MG63 (cell line): ENCODE measurements at regions not wholly inside any gene's neighbourhood (a gene's known extent, or its start where the extent isn't known, plus 50 kb on each side); places are given as distances from the start of the nearest gene placed in this dataset.

Source experiments
- DNase-seq: peaks from one replicate; pipeline ENCODE4 v3.0.0-alpha.2; 2020
- H3K27me3 ChIP-seq: fragments of 250-450 bp; sonication (Bioruptor Pico); 2 replicates; pipeline ENCODE4 v1.5.1; 2020; ENCODE audit warnings: mild to moderate bottlenecking, moderate library complexity
- H3K36me3 ChIP-seq: fragments of 250-450 bp; sonication (Bioruptor Pico); 2 replicates; pipeline ENCODE4 v1.5.1; 2020; ENCODE audit warnings: mild to moderate bottlenecking, moderate library complexity
- H3K4me3 ChIP-seq: fragments of 250-450 bp; sonication (Bioruptor Pico); 2 replicates; pipeline ENCODE4 v1.5.1; 2020; ENCODE audit warnings: mild to moderate bottlenecking, moderate library complexity
- H3K9me3 ChIP-seq: fragments of 250-450 bp; sonication (Bioruptor Pico); 2 replicates; pipeline ENCODE4 v1.5.1; 2020; ENCODE audit warnings: mild to moderate bottlenecking, moderate library complexity

- DNase-seq = no peak
- Histone ChIP-seq H3K27me3 (no peaks in the 10 kb centered on the region), H3K9me3 (no peaks in the 10 kb centered on the region; the same call in none of the 2 replicates), H3K4me3 (no peak overlapping the region), H3K36me3 (no peaks in the 10 kb centered on the region)
Observed at GRCh38 chr13:89899302-89900103, 1448.0 kb upstream of the MIR17HG start.

- H3K27me3 ChIP-seq = no peaks in the 10 kb centered on the region
- DNase-seq = no peak
Observed at GRCh38 chr13:89900104-89900765, 1447.3 kb upstream of the MIR17HG start.

DNA sequence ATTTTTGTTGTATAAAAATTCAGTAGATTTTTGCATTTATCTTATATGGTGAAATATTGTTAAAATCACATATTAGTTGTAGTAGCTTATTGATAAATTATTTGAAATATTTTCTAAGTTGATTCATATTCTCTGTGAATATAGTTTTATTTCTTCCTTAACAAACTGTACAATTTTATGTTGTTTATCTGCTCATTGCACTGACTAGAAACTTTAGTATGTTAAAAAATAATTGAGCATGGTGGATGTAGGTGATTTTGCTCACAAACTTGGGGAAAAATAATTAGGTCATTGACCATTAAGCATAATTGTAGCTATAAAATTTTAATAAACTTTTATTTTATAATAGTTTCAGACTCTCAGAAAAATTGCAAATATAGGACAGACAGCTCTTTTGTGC, 1445.3 kb upstream of the MIR17HG start:
- Histone ChIP-seq H3K9me3 (no peaks in the 10 kb centered on the region; the same call in none of the 2 replicates), H3K27me3 (no peaks in the 10 kb centered on the region), H3K36me3 (no peaks in the 10 kb centered on the region), H3K4me3 (no peak overlapping the region)
- no peak for DNase-seq

More at GRCh38 chr13:89900104-89900765, 1447.3 kb upstream of the MIR17HG start:
- H3K4me3 ChIP-seq = no peak overlapping the region
- H3K9me3 ChIP-seq = no peaks in the 10 kb centered on the region; the same call in none of the 2 replicates
- H3K36me3 ChIP-seq = no peaks in the 10 kb centered on the region

DNA sequence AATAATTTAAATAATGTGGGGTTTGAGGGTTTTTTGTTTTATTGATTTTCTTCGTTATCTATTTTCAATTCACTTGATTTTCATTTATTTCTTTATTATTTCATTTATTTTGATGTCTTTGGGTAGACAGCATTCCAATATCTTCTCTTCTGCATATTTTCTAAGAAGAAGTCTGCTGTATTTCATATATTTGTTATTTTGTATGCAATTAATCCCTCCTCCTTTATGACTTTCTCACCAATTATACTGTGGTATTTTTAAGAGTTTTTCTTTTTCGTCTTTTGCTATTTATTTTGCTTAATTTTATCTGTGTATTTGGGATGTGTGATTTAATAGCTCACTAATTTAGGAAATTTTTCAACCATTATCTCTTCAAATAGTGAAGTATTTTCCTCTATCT, 1444.4 kb upstream of the MIR17HG start:
- no peak for DNase-seq
- Histone ChIP-seq H3K9me3 (no peaks in the 10 kb centered on the region; the same call in none of the 2 replicates), H3K36me3 (no peaks in the 10 kb centered on the region), H3K4me3 (no peak overlapping the region), H3K27me3 (no peaks in the 10 kb centered on the region)

GRCh38 chr13:89910166-89910565, 1437.3 kb upstream of the MIR17HG start:
- Histone ChIP-seq H3K27me3 (no peaks in the 10 kb centered on the region), H3K9me3 (no peaks in the 10 kb centered on the region), H3K4me3 (no peak overlapping the region), H3K36me3 (no peaks in the 10 kb centered on the region)
- DNase-seq = no peak

GRCh38 chr13:89916551-89916950, 1430.9 kb upstream of the MIR17HG start:
- Histone ChIP-seq H3K9me3 (no peaks in the 10 kb centered on the region), H3K4me3 (0 out of 2 replicates have a peak overlapping the region, but pooled peaks have one; percentile 4), H3K27me3 (no peaks in the 10 kb centered on the region), H3K36me3 (no peaks in the 10 kb centered on the region)
- DNase-seq = no peak

DNA sequence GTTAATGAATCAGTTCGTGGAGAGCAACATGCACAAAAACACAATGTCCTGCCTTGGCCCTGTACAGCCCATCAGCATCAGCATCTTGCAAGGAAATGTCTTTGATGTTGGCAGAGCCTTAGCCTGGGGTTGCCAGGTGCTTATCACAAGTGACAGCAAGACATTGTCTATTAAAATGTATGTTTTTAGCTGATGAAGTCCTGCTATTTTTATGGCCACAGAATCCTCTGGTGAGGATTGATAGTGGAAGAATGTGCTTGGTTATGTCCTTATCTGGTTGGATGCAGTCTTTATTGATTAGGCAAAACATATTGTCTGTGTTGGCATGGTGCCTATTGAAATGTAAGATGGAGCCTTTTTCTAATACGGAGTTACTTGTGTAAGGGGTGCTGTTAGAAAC, 1427.0 kb upstream of the MIR17HG start:
- Histone ChIP-seq H3K9me3 (no peaks in the 10 kb centered on the region), H3K27me3 (no peaks in the 10 kb centered on the region), H3K36me3 (no peaks in the 10 kb centered on the region), H3K4me3 (no peak overlapping the region)
- no peak for DNase-seq

GRCh38 chr13:89923052-89923451, 1424.4 kb upstream of the MIR17HG start:
- Histone ChIP-seq H3K36me3 (no peaks in the 10 kb centered on the region), H3K9me3 (no peaks in the 10 kb centered on the region), H3K27me3 (no peaks in the 10 kb centered on the region), H3K4me3 (no peak overlapping the region)
- no peak for DNase-seq

DNA sequence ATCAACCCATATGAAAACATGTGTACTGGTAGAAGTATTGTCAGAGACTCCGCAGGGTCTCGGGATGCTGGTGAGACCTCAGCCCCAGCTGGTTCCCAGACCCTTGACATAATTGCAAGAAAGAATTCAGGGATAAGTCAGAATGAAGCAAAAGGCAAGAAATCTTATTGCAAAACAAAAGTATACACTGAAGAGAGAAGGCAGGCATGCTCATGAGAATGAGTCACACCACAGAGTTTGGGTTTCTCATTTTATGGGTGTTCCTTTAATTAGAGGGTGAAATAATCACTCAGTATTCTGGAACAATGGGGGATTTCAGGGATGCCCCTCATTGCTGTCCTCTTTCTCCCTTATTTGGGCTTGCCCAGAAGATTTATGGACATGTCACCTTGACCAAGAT, 1423.8 kb upstream of the MIR17HG start:
- Histone ChIP-seq H3K9me3 (no peaks in the 10 kb centered on the region), H3K4me3 (no peak overlapping the region), H3K27me3 (no peaks in the 10 kb centered on the region), H3K36me3 (no peaks in the 10 kb centered on the region)
- DNase-seq = no peak

GRCh38 chr13:89925107-89925506, 1422.4 kb upstream of the MIR17HG start:
- no peak overlapping the region for H3K4me3 ChIP-seq
- no peaks in the 10 kb centered on the region for H3K9me3 ChIP-seq
- peak; percentile 10 for DNase-seq
- H3K27me3 ChIP-seq = no peaks in the 10 kb centered on the region
- no peaks in the 10 kb centered on the region for H3K36me3 ChIP-seq

DNA sequence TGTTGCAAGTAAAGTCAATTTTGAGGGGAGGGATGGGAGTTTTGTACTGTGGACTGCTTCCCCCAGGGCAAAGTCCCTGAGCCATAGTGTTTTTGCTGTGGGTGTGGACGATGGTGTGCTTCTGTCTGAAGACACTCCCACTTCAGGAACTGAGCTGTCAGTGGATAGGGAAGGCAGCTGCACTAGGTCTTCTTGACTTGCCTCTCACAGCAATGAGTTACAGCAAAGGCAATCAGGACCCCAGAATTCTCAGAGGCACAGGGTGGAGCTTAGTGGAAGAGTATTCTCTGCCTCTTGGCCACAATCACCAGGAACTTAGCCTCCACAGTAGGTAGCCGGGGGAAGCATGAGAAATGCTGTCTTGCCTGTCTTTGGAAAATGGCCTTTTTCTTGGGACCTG, 1416.6 kb upstream of the MIR17HG start:
- DNase-seq = no peak
- Histone ChIP-seq H3K4me3 (no peak overlapping the region), H3K36me3 (no peaks in the 10 kb centered on the region), H3K9me3 (no peaks in the 10 kb centered on the region), H3K27me3 (no peaks in the 10 kb centered on the region)

DNA sequence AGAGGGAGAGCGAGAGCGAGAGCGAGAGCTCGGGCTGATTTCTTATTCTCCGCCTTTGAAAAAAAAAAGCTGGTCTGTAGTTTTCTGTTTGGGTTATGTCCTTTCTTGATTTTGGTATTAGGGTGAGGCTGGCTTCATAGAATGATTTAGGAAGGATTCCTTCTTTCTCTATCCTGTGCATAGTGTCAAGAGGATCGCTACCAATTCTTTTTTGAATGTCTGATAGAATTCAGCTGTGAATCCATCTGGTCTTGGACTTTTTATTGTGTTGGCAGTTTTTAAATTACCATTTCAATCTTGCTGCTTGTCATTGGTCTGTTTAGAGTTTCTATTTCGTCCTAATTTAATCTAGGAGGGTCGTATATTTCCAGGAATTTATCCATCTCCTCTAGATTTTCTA, 1414.6 kb upstream of the MIR17HG start:
- H3K9me3 ChIP-seq = no peaks in the 10 kb centered on the region
- DNase-seq = no peak
- H3K27me3 ChIP-seq = no peaks in the 10 kb centered on the region
- no peaks in the 10 kb centered on the region for H3K36me3 ChIP-seq
- H3K4me3 ChIP-seq = no peak overlapping the region

DNA sequence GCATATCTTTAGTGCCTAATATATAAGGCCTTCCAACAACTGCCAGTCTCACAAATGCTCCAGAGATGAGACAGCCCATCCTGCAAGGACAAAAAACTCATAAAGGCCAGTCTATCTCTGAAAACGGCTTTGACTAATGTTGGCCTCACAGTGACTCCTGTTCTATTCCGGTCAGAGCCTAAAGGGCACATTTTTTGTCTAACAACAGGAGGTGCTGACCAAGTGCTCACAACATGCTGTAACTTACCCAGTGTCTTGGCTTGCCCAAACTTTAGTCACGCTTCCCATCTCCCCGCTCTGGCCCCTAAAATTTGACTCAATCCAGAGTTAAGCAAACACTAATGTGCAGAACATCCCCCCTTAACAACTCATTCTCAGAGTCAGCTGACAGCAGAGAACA, 1411.2 kb upstream of the MIR17HG start:
- H3K36me3 ChIP-seq = no peaks in the 10 kb centered on the region
- H3K27me3 ChIP-seq = no peaks in the 10 kb centered on the region
- no peaks in the 10 kb centered on the region for H3K9me3 ChIP-seq
- DNase-seq = no peak
- no peak overlapping the region for H3K4me3 ChIP-seq

- Histone ChIP-seq H3K36me3 (no peaks in the 10 kb centered on the region), H3K9me3 (no peaks in the 10 kb centered on the region), H3K27me3 (no peaks in the 10 kb centered on the region), H3K4me3 (no peak overlapping the region)
- DNase-seq = no peak
Observed at GRCh38 chr13:89937420-89937819, 1410.1 kb upstream of the MIR17HG start.

DNA sequence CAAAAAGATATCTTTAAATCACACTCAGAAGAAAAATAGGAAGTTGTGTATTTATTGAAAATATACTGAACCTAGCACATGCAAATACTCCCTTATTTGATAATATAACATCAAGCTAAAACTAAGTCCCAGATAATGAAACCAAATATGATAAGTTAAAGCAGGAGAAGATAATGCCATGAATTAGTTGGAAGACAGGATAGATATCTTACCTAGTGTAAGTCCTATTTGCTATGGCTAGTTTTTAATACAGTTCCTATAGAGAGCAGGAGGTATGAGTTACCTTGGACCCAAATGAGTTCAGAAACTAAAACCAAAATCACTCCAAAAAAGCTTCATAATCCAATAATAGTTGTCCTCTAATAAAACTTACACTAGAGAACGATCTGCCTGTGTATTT, 1407.1 kb upstream of the MIR17HG start:
- H3K27me3 ChIP-seq = no peaks in the 10 kb centered on the region
- DNase-seq = no peak
- no peak overlapping the region for H3K4me3 ChIP-seq
- no peaks in the 10 kb centered on the region for H3K36me3 ChIP-seq
- H3K9me3 ChIP-seq = no peaks in the 10 kb centered on the region; the same call in 1 of the 2 replicates

- H3K9me3 ChIP-seq = no peaks in the 10 kb centered on the region; the same call in 1 of the 2 replicates
- H3K4me3 ChIP-seq = no peak overlapping the region
- DNase-seq = no peak
- H3K36me3 ChIP-seq = no peaks in the 10 kb centered on the region
- H3K27me3 ChIP-seq = no peaks in the 10 kb centered on the region
Observed at GRCh38 chr13:89943139-89943538, 1404.3 kb upstream of the MIR17HG start.

DNA sequence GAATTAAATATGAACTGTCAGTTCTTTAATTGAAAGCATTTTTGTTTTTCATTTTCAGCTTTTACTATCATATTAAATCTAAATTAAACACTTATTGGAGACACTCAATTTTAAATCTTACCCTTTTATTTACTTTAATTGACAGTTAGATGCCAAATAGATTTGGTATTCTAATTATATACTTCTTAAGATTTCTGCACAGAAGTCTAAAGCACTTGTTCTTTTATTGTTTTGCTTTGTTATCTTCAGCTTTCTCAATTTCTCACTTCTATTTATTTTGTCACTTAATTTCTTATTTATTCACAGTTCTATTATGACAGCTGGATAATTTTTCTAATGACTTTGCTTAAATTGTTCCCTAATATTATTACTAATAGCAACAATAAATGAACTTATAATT, 1397.3 kb upstream of the MIR17HG start:
- Histone ChIP-seq H3K9me3 (no peaks in the 10 kb centered on the region), H3K4me3 (no peak overlapping the region), H3K36me3 (no peaks in the 10 kb centered on the region), H3K27me3 (no peaks in the 10 kb centered on the region)
- DNase-seq = no peak

DNA sequence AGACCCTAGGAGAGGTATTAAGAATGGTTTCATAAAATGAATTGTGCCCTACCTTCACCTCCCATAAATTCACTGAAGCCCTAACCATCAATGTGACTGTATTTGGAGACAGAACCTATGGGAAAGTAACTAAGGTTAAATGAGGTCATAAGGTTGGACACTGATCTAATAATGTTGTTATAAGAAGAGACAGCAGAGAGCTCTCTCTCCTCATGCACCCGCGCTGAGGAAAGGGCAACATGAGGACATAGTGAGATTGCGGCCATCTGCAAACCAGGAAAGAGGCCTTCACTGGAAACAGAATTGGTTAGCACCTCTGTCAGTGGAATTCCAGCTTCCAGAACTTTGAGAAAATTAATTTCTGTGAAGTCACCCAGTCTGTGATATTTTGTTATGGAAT, 1396.1 kb upstream of the MIR17HG start:
- H3K36me3 ChIP-seq = no peaks in the 10 kb centered on the region
- H3K9me3 ChIP-seq = no peaks in the 10 kb centered on the region
- H3K4me3 ChIP-seq = no peak overlapping the region
- no peak for DNase-seq
- no peaks in the 10 kb centered on the region for H3K27me3 ChIP-seq
